HEK293 (cell line): ENCODE measurements at regions not wholly inside any gene's neighbourhood (a gene's known extent, or its start where the extent isn't known, plus 50 kb on each side); places are given as distances from the start of the nearest gene placed in this dataset.

ENCODE experiments used
- KLF16 ChIP-seq: fragments of 450-650 bp; formaldehyde crosslinking; IDR thresholded peaks from 2 replicates; pipeline ENCODE4 v1.5.1; 2017; ENCODE audit warnings: missing biosample characterization, missing genetic modification characterization
- TF ChIP-seq, protein P1 (sequence below): fragments of 450-650 bp; formaldehyde crosslinking; IDR thresholded peaks from 2 replicates; pipeline ENCODE4 v1.5.1; 2016; ENCODE audit warnings: missing biosample characterization, missing genetic modification characterization

GRCh38 chr5:58127255-58128220, 332.3 kb downstream of the PLK2 start:
- TF ChIP-seq, protein P1, sequence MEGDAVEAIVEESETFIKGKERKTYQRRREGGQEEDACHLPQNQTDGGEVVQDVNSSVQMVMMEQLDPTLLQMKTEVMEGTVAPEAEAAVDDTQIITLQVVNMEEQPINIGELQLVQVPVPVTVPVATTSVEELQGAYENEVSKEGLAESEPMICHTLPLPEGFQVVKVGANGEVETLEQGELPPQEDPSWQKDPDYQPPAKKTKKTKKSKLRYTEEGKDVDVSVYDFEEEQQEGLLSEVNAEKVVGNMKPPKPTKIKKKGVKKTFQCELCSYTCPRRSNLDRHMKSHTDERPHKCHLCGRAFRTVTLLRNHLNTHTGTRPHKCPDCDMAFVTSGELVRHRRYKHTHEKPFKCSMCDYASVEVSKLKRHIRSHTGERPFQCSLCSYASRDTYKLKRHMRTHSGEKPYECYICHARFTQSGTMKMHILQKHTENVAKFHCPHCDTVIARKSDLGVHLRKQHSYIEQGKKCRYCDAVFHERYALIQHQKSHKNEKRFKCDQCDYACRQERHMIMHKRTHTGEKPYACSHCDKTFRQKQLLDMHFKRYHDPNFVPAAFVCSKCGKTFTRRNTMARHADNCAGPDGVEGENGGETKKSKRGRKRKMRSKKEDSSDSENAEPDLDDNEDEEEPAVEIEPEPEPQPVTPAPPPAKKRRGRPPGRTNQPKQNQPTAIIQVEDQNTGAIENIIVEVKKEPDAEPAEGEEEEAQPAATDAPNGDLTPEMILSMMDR (tag by site-specific recombination) = no peak
- no peak for TF ChIP-seq KLF16 (tag by site-specific recombination)
